Tibial nerve (tissue), 4 donors: ENCODE measurements at regions not wholly inside any gene's neighbourhood (a gene's known extent, or its start where the extent isn't known, plus 50 kb on each side); places are given as distances from the start of the nearest gene placed in this dataset.

Experiments
- EP300 ChIP-seq, 2 donors: sonication (generic); formaldehyde crosslinking; IDR thresholded peaks; one replicate each; pipeline ENCODE4 v1.6.1; 2017; ENCODE audit warnings: antibody characterized with exemption in 2 of 2, mild to moderate bottlenecking in 1 of 2
- POLR2A ChIP-seq, 2 donors: fragments of 450-650 bp; IDR thresholded peaks; one replicate each; pipeline ENCODE4 v1.6.1; 2017; ENCODE audit warnings: antibody characterized with exemption in 2 of 2, mild to moderate bottlenecking in 2 of 2, moderate library complexity in 2 of 2
- TF ChIP-seq, protein P1 (sequence below), 5 experiments: fragments of 200-600 bp in 3 of 5; fragments of 450-650 bp in 2 of 5; sonication (generic) in 3 of 5; IDR thresholded peaks; one replicate each; pipeline ENCODE4 v1.5.1; 2016 to 2019; ENCODE audit warnings: antibody characterized with exemption in 5 of 5, mild to moderate bottlenecking in 3 of 5, moderate library complexity in 2 of 5

- TF ChIP-seq, protein P1, sequence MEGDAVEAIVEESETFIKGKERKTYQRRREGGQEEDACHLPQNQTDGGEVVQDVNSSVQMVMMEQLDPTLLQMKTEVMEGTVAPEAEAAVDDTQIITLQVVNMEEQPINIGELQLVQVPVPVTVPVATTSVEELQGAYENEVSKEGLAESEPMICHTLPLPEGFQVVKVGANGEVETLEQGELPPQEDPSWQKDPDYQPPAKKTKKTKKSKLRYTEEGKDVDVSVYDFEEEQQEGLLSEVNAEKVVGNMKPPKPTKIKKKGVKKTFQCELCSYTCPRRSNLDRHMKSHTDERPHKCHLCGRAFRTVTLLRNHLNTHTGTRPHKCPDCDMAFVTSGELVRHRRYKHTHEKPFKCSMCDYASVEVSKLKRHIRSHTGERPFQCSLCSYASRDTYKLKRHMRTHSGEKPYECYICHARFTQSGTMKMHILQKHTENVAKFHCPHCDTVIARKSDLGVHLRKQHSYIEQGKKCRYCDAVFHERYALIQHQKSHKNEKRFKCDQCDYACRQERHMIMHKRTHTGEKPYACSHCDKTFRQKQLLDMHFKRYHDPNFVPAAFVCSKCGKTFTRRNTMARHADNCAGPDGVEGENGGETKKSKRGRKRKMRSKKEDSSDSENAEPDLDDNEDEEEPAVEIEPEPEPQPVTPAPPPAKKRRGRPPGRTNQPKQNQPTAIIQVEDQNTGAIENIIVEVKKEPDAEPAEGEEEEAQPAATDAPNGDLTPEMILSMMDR (IDR thresholded peaks at IDR 0.05) = no peak
- TF ChIP-seq EP300 (IDR thresholded peaks at IDR 0.05) (no peak), POLR2A (IDR thresholded peaks at IDR 0.05) (no peak)
These were observed 96.9 kb downstream of the MAB21L3 start for GRCh38 chr1:116208136-116208535.
